OCI-LY3 (cell line): ENCODE measurements at regions not wholly inside any gene's neighbourhood (a gene's known extent, or its start where the extent isn't known, plus 50 kb on each side); places are given as distances from the start of the nearest gene placed in this dataset.
"Not testable (repeated sequence)": the region's sequence is repeated elsewhere in the genome, so short reads cannot be mapped to it uniquely, and the experiment has no call there.

Experiments used
- H2AFZ ChIP-seq: fragments of 200-600, 300-600 bp; shearing (Covaris generic); 2 replicates; pipeline ENCODE4 v1.6.0; 2014; ENCODE audit warnings: antibody characterized with exemption, low read depth, low read length
- H3K27ac ChIP-seq: fragments of 200-600, 300-600 bp; sonication (generic); 2 replicates; pipeline ENCODE4 v1.5.1; 2014; ENCODE audit warnings: mild to moderate bottlenecking, low read length, moderate library complexity, mixed read lengths
- H3K27me3 ChIP-seq: fragments of 200-600, 300-600 bp; sonication (generic); 2 replicates; pipeline ENCODE4 v1.6.1; 2014; ENCODE audit warnings: low read depth, low read length, mixed read lengths
- H3K36me3 ChIP-seq: fragments of 200-600, 300-600 bp; sonication (generic); replicated peaks from 2 replicates; pipeline ENCODE3; 2014; ENCODE audit warnings: low read depth, low read length, mixed read lengths
- H3K4me1 ChIP-seq: fragments of 300-600, 200-600 bp; sonication (generic); 2 replicates; pipeline ENCODE4 v1.6.1; 2014; ENCODE audit warnings: low read length, mixed read lengths
- H3K4me2 ChIP-seq: fragments of 200-600, 300-600 bp; sonication (generic); 2 replicates; pipeline ENCODE4 v1.6.1; 2014; ENCODE audit warnings: low read length, mixed read lengths
- H3K4me3 ChIP-seq: fragments of 300-600, 200-600 bp; sonication (generic); 2 replicates; pipeline ENCODE4 v1.5.1; 2014; ENCODE audit warnings: antibody characterized with exemption, mild to moderate bottlenecking, low read length, moderate library complexity
- H3K79me2 ChIP-seq: fragments of 300-600, 200-600 bp; shearing (Covaris generic); 2 replicates; pipeline ENCODE4 v1.6.1; 2014; ENCODE audit warnings: mild to moderate bottlenecking, low read length, mixed read lengths
- H3K9ac ChIP-seq: fragments of 300-600, 200-600 bp; shearing (Covaris generic); 2 replicates; pipeline ENCODE4 v1.6.0; 2014; ENCODE audit warnings: mild to moderate bottlenecking, low read length, moderate library complexity
- H3K9me3 ChIP-seq: fragments of 200-600, 300-600 bp; shearing (Covaris generic); 2 replicates; pipeline ENCODE4 v1.6.1; 2014; ENCODE audit warnings: low read length, mixed read lengths; ENCODE audit not compliant: insufficient read depth
- H4K20me1 ChIP-seq: fragments of 200-600, 300-600 bp; sonication (generic); 2 replicates; pipeline ENCODE4 v1.6.1; 2016; ENCODE audit warnings: low read length, mixed read lengths; ENCODE audit not compliant: insufficient read depth

DNA sequence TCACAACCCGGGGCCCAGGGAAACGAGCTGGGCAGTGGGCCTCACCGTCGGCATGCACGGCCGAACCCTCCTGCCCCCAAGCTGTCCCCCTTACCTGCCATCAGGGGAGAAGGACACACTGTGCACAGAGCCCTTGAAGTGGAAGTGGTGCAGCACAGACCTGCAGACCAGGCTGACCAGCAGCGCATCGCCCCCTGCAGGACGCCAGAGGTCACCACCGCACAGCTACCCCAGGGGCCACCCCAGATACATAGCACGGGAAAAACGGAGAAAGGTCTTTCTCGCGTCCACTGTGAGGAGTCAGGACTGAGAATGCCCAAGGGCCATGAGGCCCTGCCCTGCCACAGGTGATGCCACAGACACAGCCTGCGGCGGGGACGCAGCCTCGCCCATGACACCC, 5373.7 kb upstream of the TPTE start:
- not testable (repeated sequence) for H3K79me2 ChIP-seq, H3K9me3 ChIP-seq

DNA sequence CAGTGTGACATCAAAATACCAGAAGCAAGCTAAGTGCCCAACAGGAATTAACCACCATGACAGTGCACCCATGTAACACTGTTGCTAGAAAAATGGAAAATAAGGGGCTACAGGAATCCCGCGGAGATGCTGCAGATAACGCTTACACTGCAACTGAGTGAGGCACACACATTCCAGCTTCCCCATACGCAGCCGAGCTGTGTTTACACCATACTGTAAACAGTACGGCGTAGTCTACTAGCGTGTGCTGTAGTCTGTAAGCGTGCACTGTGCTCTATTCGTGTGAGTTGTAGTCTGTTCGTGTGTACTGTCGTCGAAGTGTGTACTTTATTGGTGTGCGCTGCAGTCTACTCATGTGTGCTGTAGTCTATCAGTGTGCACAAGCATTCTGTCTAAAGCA, 5372.2 kb upstream of the TPTE start:
- H3K9ac ChIP-seq, H3K27me3 ChIP-seq, H3K27ac ChIP-seq, H2AFZ ChIP-seq, H3K79me2 ChIP-seq, H3K4me3 ChIP-seq, H3K9me3 ChIP-seq, H3K4me2 ChIP-seq, H4K20me1 ChIP-seq, H3K4me1 ChIP-seq, H3K36me3 ChIP-seq: not testable (repeated sequence)

More for the DNA sequence above, 5373.7 kb upstream of the TPTE start:
- H3K9ac ChIP-seq, H3K4me1 ChIP-seq, H3K4me2 ChIP-seq, H3K4me3 ChIP-seq, H3K36me3 ChIP-seq, H2AFZ ChIP-seq, H3K27me3 ChIP-seq, H4K20me1 ChIP-seq, H3K27ac ChIP-seq: not testable (repeated sequence)

DNA sequence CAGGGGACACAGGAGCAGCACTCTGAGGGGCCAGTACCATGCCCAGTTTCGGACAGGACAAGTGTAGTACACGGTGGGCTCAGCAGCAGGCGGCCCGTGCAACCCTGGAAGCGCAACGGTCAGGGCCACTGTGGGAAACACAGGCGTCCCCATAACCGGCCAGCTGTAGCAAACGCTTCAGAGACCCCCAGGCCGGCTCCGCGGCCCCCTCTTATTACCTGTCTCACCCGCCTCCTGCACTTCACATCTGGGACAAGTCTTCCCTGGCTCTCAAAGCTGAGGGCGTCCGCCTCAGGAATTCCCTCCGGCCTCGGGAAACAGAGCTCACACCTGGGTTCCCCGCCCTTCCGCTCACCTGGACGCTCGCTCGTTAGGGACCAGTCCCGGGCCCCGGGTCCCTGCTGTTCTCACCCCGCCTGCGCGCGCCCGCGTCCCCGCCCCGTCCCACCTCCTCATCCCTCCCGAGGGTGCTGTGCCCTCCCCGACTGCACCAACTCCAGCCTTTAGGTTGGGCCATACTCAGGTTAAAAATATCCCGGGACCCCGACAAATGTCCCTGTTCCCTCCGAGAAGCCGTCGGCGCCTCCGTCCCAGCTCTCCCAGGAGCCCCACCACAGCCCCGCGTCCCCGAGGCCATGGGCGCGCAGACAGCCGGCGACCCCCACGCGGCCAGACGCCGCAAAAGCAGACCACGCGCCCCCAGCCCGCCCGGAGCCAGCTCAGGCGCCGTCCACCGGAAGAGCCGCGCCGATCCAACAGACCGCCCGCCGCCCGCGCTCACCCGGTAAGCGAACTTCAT, 5367.3 kb upstream of the TPTE start:
- H3K27me3 ChIP-seq, H3K27ac ChIP-seq, H2AFZ ChIP-seq, H3K9me3 ChIP-seq, H3K4me2 ChIP-seq, H3K36me3 ChIP-seq, H3K4me1 ChIP-seq, H3K79me2 ChIP-seq, H3K9ac ChIP-seq, H4K20me1 ChIP-seq: not testable (repeated sequence)
- H3K4me3 ChIP-seq, result peak overlapping the region; percentile 56; the same call in 1 of the 2 replicates

DNA sequence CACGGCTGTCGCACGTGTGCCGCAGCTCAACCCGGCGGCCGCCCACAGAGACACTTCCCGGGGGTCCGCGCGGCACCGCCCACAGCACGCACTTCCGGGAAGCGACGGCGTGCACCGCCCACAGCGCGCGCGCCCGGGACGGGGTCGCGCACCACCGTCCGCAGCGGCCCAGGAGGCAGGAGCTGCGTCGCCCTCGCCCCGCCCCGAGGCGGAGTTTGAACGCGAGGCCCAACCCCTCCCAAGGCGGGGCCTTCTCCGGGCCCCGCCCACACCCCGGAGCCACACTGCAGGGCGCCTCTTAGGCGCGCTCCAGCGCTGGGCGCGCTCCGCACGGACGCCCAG, 5366.8 kb upstream of the TPTE start:
- not testable (repeated sequence) for H4K20me1 ChIP-seq, H2AFZ ChIP-seq, H3K4me2 ChIP-seq, H3K79me2 ChIP-seq, H3K4me1 ChIP-seq, H3K27me3 ChIP-seq, H3K36me3 ChIP-seq, H3K9me3 ChIP-seq, H3K9ac ChIP-seq, H3K27ac ChIP-seq
- H3K4me3 ChIP-seq, result peak overlapping the region; percentile 56; the same call in 1 of the 2 replicates

DNA sequence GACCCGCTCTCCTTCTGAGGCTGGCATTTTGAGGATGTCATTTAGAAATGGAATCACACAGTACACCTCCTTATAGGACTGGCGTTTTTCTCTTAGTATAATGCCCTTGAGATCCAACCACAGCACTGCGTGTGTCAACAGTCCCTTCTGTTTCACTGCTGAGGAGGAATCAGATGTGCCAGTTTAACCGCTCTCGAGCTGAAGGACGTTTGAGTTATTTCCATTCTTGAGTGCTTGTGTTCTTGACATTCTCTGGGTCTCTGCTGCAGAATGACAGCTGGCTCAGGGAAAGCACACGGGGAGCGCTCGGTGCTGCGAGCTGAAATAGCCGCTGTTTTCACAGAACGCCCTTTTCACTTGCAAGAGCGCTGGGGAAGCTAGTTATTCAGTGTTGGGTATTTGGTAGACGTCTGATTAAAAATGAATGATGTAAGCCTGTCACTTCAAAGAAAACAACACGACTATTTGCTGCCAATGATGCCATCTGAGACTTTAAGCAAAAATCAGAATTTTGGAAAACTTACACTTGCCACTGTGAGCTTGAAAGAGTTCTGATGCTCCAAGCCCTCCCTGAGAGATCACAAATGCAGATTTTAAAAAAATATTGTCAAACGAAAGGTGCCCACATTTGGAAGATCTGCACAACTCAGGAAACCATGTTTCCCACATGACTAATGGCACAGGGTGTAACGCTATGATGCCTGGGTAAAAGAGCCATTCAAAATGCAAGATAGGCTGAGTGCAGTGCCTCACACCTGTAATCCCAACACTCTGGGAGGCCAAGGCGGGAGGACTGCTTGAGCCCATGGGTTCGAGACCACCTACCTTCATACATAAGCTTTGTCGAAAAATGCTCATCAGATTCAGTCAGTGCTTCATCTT, 5358.4 kb upstream of the TPTE start:
- H3K4me2 ChIP-seq, H3K9me3 ChIP-seq, H3K4me3 ChIP-seq: not testable (repeated sequence)

DNA sequence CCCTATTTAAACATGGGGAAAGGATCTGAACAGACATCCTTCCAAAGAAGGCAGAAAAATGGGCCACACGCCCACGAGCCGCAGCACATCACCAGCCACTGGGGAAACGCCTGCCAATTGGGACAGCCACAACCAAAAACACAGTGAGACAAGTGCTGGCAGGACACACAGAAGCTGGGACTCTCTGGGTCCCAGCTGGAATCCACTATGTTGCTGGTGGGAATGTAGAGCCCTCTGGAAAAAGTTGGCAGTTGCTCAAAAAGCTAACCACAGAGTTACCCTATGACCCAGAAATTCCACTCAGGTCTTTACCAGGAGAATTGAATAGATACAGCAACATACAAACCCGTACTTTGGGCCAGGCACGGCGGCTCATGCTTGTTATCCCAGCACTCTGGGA, 5355.6 kb upstream of the TPTE start:
- H3K36me3 ChIP-seq, H2AFZ ChIP-seq, H3K27ac ChIP-seq, H3K27me3 ChIP-seq, H3K9ac ChIP-seq, H3K4me1 ChIP-seq, H3K4me2 ChIP-seq, H3K4me3 ChIP-seq, H3K79me2 ChIP-seq, H4K20me1 ChIP-seq, H3K9me3 ChIP-seq: not testable (repeated sequence)

More for the DNA sequence above, 5358.4 kb upstream of the TPTE start:
- H3K36me3 ChIP-seq, H3K79me2 ChIP-seq, H4K20me1 ChIP-seq, H3K4me1 ChIP-seq, H3K27me3 ChIP-seq, H3K27ac ChIP-seq, H2AFZ ChIP-seq, H3K9ac ChIP-seq: not testable (repeated sequence)
